ENCODE measurements at regions not wholly inside any gene's neighbourhood (a gene's known extent, or its start where the extent isn't known, plus 50 kb on each side); places are given as distances from the start of the nearest gene placed in this dataset.
"Not testable (repeated sequence)": the region's sequence is repeated elsewhere in the genome, so short reads cannot be mapped to it uniquely, and the experiment has no call there.

DNA sequence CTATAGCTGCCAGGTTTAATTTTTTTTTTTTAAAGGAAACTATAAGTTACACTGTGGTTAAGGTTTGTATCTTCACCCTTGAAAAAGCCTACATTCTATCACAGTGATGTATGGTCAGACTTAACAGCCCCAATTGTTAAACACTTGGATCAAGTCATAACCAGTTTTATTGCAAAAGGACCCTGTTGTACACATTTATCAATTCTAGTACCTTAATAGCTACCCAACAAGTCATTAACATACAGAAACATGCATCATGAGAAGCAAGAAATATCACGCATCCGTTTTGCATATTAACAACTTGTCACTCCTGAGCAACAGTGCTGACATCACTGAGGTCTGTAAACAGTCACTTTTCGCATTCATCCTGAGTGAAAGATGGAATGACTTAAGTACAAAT, 62.4 kb upstream of the AMN1 start:
- TF ChIP-seq POLR2AphosphoS5 (IDR thresholded peaks at IDR 0.05) = not testable (repeated sequence)
- TF ChIP-seq, protein P1, sequence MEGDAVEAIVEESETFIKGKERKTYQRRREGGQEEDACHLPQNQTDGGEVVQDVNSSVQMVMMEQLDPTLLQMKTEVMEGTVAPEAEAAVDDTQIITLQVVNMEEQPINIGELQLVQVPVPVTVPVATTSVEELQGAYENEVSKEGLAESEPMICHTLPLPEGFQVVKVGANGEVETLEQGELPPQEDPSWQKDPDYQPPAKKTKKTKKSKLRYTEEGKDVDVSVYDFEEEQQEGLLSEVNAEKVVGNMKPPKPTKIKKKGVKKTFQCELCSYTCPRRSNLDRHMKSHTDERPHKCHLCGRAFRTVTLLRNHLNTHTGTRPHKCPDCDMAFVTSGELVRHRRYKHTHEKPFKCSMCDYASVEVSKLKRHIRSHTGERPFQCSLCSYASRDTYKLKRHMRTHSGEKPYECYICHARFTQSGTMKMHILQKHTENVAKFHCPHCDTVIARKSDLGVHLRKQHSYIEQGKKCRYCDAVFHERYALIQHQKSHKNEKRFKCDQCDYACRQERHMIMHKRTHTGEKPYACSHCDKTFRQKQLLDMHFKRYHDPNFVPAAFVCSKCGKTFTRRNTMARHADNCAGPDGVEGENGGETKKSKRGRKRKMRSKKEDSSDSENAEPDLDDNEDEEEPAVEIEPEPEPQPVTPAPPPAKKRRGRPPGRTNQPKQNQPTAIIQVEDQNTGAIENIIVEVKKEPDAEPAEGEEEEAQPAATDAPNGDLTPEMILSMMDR (IDR thresholded peaks at IDR 0.05) = not testable (repeated sequence)

All from upper lobe of left lung (tissue), 4 donors.